GM12874 (cell line): ENCODE measurements at regions not wholly inside any gene's neighbourhood (a gene's known extent, or its start where the extent isn't known, plus 50 kb on each side); places are given as distances from the start of the nearest gene placed in this dataset.

Experiments used
- CTCF ChIP-seq: IDR thresholded peaks from 2 replicates; pipeline ENCODE4 v1.5.1; 2011; ENCODE audit warnings: low read depth, mild to moderate bottlenecking, control low read depth, low read length, moderate library complexity; ENCODE audit not compliant: insufficient read depth

DNA sequence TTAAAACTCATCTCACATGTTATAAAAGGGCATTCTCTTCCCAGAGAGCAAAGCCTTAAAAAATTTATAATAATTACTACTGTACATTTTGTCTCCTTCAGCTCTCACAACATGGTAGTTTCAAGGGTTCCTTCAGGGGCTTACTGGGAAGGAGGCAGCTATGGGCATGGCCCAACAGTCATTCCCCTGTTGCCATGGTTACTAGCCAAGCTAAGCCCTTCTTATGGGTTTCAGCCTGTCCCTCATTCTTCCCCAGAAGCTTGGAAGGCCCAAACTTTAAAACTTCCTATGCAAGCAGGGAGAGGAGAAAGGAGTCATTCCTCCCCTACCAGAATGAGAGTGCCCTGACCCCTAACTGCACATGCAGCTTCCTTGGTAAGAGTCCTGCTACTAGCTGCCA lies 82.2 kb upstream of the CNTLN start:
- no peak for TF ChIP-seq CTCF

DNA sequence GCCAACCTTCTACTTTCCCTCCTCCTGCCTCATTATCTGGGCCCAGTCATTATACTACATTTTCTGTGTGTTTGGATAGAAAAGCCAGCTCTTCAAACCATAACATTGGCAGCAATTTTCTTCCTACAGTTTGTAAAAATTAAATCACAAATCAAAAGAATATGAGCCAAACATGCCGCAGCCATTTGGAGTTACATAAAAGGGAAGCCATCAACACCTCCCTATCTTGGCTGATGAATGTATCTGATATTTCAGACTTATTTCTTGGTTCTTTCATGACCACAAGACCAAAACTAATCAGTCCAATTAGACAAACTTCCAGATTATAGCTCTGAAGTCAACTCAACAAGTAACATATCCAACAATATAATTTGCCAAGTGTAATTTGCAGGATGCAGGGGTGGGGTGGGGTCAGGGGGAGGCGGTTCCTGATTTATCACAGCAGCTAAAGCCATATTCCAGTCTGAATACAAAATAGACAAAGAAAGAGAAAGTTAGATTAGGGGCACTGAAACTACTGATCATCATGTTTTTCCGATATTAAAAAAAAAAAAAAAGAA lies 89.4 kb upstream of the CNTLN start:
- no peak for TF ChIP-seq CTCF

DNA sequence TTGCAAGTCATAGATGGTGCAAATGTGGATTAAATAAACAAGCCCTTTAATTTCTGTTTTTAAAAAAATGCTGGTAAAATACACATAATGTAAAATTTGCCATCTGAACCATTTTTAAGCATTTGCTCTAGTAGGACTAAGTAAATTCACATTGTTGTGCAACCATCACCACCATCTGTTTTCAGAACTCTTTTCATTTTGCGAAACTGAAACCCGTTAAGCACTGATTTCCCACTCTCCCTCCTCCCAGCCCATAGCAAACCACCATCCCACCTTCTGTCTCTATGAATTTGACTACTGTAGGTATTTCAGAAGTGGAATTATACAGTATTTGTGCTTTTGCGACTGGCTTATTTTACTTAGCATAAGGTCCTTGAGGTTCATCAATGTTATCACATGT lies 103.3 kb upstream of the CNTLN start:
- no peak for TF ChIP-seq CTCF

- TF ChIP-seq CTCF = no peak
Measured at GRCh38 chr9:17025281-17025680, 109.6 kb upstream of the CNTLN start.

- no peak for TF ChIP-seq CTCF
Measured at GRCh38 chr9:17024129-17024528, 110.7 kb upstream of the CNTLN start.

DNA sequence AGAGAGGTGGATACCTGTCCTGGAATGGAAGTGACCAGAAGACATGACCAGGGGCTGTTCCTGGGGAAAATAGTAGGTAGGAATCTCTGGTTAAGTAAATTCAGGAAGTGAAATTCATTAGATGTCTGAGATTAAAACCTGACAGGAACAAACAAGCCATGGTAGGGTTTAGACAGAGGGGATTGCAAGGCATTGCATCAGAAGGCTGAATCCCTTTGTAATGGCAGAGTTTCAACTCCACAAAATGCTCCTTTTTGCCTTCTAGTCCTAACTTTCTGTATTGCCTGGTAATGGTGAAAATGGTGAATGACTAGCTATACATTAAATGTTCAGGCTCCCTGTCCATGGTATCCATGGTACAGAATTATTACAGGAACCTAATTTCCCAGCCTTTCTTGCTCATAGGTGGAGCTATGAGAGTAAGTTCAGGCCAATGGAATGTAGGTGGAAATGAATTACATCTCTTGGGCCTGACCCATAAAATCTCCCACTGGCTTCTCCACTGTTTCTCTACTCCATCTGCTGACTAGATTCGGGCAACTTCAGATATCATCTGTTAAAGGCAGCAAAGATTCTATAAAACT lies 113.4 kb upstream of the CNTLN start:
- TF ChIP-seq CTCF = no peak

DNA sequence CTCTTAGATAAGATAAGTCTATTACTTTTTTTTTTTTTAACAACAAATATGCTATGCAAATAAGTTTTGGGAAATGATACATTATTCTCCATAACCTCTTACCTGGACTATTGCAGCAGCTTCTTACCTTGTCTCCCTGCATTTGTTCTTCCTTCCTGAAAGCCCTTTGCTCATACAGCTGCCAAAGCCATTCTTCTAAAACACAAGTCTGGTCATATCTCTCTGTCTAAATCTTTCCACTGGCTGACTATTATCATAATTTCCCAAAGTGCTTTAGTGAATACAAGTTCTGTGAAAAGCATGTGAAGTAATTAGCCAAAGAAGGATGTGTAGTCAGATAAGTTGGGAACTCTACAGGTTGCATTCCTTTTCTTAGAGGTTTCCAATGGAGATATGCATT lies 115.4 kb upstream of the CNTLN start:
- no peak for TF ChIP-seq CTCF
